ENCODE measurements at regions not wholly inside any gene's neighbourhood (a gene's known extent, or its start where the extent isn't known, plus 50 kb on each side); places are given as distances from the start of the nearest gene placed in this dataset.
"Not testable (repeated sequence)": the region's sequence is repeated elsewhere in the genome, so short reads cannot be mapped to it uniquely, and the experiment has no call there.

- DNase-seq (ENCODE audit: low read depth), result peak; percentile 53
Measured at GRCh38 chr13:50485979-50486935, 357.2 kb downstream of the DLEU7 start.

- no peak for DNase-seq (ENCODE audit: low read depth)
Measured at GRCh38 chr13:50493683-50494082, 349.8 kb downstream of the DLEU7 start.

- DNase-seq (ENCODE audit: low read depth), result no peak
Measured at GRCh38 chr13:50494138-50494537, 349.4 kb downstream of the DLEU7 start.

GRCh38 chr13:50503212-50503611 lies 340.3 kb downstream of the DLEU7 start:
- not testable (repeated sequence) for DNase-seq (ENCODE audit: low read depth)

GRCh38 chr13:50509167-50509566 lies 334.3 kb downstream of the DLEU7 start:
- no peak for DNase-seq (ENCODE audit: low read depth)

- no peak for DNase-seq (ENCODE audit: low read depth)
Measured at GRCh38 chr13:50509771-50510441, 333.6 kb downstream of the DLEU7 start.

- DNase-seq (ENCODE audit: low read depth), result not testable (repeated sequence)
Measured at GRCh38 chr13:50510885-50511545, 332.5 kb downstream of the DLEU7 start.

GRCh38 chr13:50511877-50512341 lies 331.6 kb downstream of the DLEU7 start:
- DNase-seq (ENCODE audit: low read depth), result no peak

- peak; percentile 60 for DNase-seq (ENCODE audit: low read depth)
Measured at GRCh38 chr13:50512474-50513299, 330.8 kb downstream of the DLEU7 start.

GRCh38 chr13:50513300-50513877 lies 330.1 kb downstream of the DLEU7 start:
- no peak for DNase-seq (ENCODE audit: low read depth)

GRCh38 chr13:50514249-50514648 lies 329.2 kb downstream of the DLEU7 start:
- no peak for DNase-seq (ENCODE audit: low read depth)

- DNase-seq (ENCODE audit: low read depth), result no peak
Measured at GRCh38 chr13:50518131-50518530, 325.4 kb downstream of the DLEU7 start.

GRCh38 chr13:50518781-50519201 lies 324.7 kb downstream of the DLEU7 start:
- DNase-seq (ENCODE audit: low read depth), result peak; percentile 28

- peak; percentile 45 for DNase-seq (ENCODE audit: low read depth)
Measured at GRCh38 chr13:50519866-50520265, 323.6 kb downstream of the DLEU7 start.

- no peak for DNase-seq (ENCODE audit: low read depth)
Measured at GRCh38 chr13:50521006-50521830, 322.3 kb downstream of the DLEU7 start.

- DNase-seq (ENCODE audit: low read depth), result peak; percentile 78
Measured at GRCh38 chr13:50521831-50522149, 321.7 kb downstream of the DLEU7 start.

GRCh38 chr13:50522506-50522905 lies 321.0 kb downstream of the DLEU7 start:
- DNase-seq (ENCODE audit: low read depth), result no peak

- no peak for DNase-seq (ENCODE audit: low read depth)
Measured at GRCh38 chr13:50523307-50523706, 320.2 kb downstream of the DLEU7 start.

- DNase-seq (ENCODE audit: low read depth), result no peak
Measured at GRCh38 chr13:50524560-50524959, 318.9 kb downstream of the DLEU7 start.

- no peak for DNase-seq (ENCODE audit: low read depth)
Measured at GRCh38 chr13:50526661-50527071, 316.8 kb downstream of the DLEU7 start.
